Upper lobe of left lung (tissue), 6 donors: ENCODE measurements at regions not wholly inside any gene's neighbourhood (a gene's known extent, or its start where the extent isn't known, plus 50 kb on each side); places are given as distances from the start of the nearest gene placed in this dataset.

Experiments
- ATAC-seq, 2 donors: fragments of 200-7000 bp; cut with Tn5 transposase; one replicate each; pipeline ENCODE4 v1.9.1; 2022; ENCODE audit warnings: mild to moderate bottlenecking in 2 of 2, moderate library complexity in 2 of 2; ENCODE audit not compliant: low FRiP score in 2 of 2
- DNase-seq, 2 donors: peaks; one replicate each; pipeline ENCODE4 v3.0.0-alpha.2; 2019 to 2020
- H3K27ac ChIP-seq, 4 donors: fragments of 200-600 bp; sonication (generic); one replicate each; pipeline ENCODE4 v1.5.1; 2016 to 2019
- H3K27me3 ChIP-seq, 4 donors: fragments of 200-600 bp; sonication (generic); one replicate each; pipeline ENCODE4 v1.5.1; 2017 to 2019
- H3K36me3 ChIP-seq, 4 donors: fragments of 200-600 bp; sonication (generic); one replicate each; pipeline ENCODE4 v1.5.1; 2016 to 2019
- H3K4me1 ChIP-seq, 4 donors: fragments of 200-600 bp; sonication (generic); one replicate each; pipeline ENCODE4 v1.5.1; 2018 to 2019
- H3K4me3 ChIP-seq, 4 donors: fragments of 200-600 bp; sonication (generic); one replicate each; pipeline ENCODE4 v1.5.1; 2017 to 2019; ENCODE audit warnings: mild to moderate bottlenecking in 2 of 4, moderate library complexity in 1 of 4
- H3K9me3 ChIP-seq, 4 donors: fragments of 200-600 bp; sonication (generic); one replicate each; pipeline ENCODE4 v1.5.1; 2018 to 2019
- EP300 ChIP-seq, 4 donors: sonication (generic); formaldehyde crosslinking; IDR thresholded peaks; one replicate each; pipeline ENCODE4 v1.5.1; 2017; ENCODE audit warnings: antibody characterized with exemption in 4 of 4, control low read depth in 2 of 4
- POLR2A ChIP-seq, 4 donors: fragments of 450-650 bp; IDR thresholded peaks; one replicate each; pipeline ENCODE4 v1.5.1; 2016 to 2017; ENCODE audit warnings: antibody characterized with exemption in 4 of 4, mild to moderate bottlenecking in 2 of 4
- POLR2AphosphoS5 ChIP-seq, 2 donors: sonication (generic); formaldehyde crosslinking; IDR thresholded peaks; one replicate each; pipeline ENCODE4 v1.5.1; 2017; ENCODE audit warnings: antibody characterized with exemption in 2 of 2
- WGBS, 2 donors: methylation state at CpG; one replicate each; pipeline ENCODE4 v1.1.5; 2017 to 2018; 5-methylcytosine and 5-hydroxymethylcytosine counted together
- TF ChIP-seq, protein P1 (sequence below), 6 experiments: fragments of 450-650 bp in 4 of 6; fragments of 200-600 bp in 2 of 6; sonication (generic) in 2 of 6; IDR thresholded peaks; one replicate each; pipeline ENCODE4 v1.5.1; 2016 to 2019; ENCODE audit warnings: antibody characterized with exemption in 6 of 6
- donor health status: DM: no; HTN: no; CAD: no; lungs with moderate emphysema.
- donor health status: DM: no; HTN: yes; CAD: no; lungs with severe emphysema.

DNA sequence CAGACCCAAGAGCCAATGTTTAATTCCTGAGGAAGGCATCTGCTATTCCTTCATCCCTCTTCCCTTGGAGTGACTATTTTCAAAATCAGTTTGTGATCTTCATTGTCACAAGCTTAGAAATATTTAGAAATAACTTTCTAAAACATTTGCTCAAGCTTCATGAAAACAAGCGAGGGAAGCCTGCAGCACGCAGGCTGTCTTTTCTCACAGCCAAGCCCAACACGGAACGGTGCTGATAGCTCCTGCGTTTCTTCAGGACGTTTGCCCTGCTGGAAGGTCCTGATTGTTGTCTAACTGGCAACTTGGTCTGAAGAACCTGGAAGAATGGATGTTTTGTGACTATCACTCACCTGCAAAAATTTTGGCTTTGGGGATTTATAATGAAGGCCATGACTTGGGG, 152.5 kb downstream of the FGF9 start:
- Histone ChIP-seq H3K4me1 (no peaks in the 10 kb centered on the region), H3K27me3 (no peaks in the 10 kb centered on the region), H3K27ac (no peak overlapping the region), H3K36me3 (no peaks in the 10 kb centered on the region), H3K9me3 (no peaks in the 10 kb centered on the region), H3K4me3 (no peak overlapping the region)
- ATAC-seq (no peak), DNase-seq (no peak)
- TF ChIP-seq EP300 (IDR thresholded peaks at IDR 0.05) (no peak), POLR2AphosphoS5 (IDR thresholded peaks at IDR 0.05) (no peak)
- 88 to 91% methylated on average over 6 of the region's 6 CpGs for WGBS, 2 donors

DNA sequence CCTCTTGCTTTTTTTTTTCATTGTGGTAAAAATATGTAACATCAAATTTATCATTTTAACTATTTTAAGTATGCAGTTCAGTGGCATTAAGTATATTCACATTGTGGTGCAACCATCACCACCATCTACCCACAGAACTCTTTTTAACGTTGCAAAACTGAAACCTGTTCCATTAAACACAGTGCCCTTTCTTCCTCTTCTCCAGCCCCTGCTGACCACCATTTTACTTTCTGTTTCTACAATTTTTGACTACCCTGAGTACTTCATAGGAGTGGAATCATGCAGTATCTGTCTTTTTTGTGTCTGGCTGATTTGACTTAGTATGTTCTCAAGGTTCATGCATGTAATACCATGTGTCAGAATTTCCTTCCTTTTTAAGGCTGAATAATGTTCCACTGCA, 153.1 kb downstream of the FGF9 start:
- DNase-seq: no peak

DNA sequence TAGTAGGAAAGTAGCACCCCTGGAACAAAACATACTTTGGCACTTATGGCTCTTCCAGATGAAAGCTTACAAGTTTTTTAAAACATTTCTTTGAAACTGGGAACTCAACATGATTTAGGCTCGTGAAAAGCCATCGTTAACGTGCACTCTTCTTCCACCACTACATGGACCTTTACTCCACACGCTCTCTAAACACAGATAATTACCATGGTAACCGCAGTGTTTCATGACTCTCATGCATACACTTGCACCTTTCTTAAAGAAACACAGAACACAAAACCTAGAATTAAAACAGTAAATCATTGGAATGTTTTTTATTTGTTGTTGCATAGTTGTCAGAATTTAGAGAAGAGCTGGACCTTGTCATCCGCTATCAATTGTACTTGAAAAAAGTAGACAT, 154.3 kb downstream of the FGF9 start:
- DNase-seq: no peak
- Histone ChIP-seq H3K27ac (no peak overlapping the region), H3K27me3 (no peaks in the 10 kb centered on the region), H3K4me1 (no peaks in the 10 kb centered on the region), H3K9me3 (no peaks in the 10 kb centered on the region), H3K4me3 (no peak overlapping the region), H3K36me3 (no peaks in the 10 kb centered on the region)
- no peak for ATAC-seq
- WGBS, 2 donors: 35 to 42% methylated on average over 6 of the region's 6 CpGs
- TF ChIP-seq, protein P1, sequence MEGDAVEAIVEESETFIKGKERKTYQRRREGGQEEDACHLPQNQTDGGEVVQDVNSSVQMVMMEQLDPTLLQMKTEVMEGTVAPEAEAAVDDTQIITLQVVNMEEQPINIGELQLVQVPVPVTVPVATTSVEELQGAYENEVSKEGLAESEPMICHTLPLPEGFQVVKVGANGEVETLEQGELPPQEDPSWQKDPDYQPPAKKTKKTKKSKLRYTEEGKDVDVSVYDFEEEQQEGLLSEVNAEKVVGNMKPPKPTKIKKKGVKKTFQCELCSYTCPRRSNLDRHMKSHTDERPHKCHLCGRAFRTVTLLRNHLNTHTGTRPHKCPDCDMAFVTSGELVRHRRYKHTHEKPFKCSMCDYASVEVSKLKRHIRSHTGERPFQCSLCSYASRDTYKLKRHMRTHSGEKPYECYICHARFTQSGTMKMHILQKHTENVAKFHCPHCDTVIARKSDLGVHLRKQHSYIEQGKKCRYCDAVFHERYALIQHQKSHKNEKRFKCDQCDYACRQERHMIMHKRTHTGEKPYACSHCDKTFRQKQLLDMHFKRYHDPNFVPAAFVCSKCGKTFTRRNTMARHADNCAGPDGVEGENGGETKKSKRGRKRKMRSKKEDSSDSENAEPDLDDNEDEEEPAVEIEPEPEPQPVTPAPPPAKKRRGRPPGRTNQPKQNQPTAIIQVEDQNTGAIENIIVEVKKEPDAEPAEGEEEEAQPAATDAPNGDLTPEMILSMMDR (IDR thresholded peaks at IDR 0.05): no peak
- no peak for TF ChIP-seq POLR2AphosphoS5 (IDR thresholded peaks at IDR 0.05)
- no peak for TF ChIP-seq EP300 (IDR thresholded peaks at IDR 0.05)
- TF ChIP-seq POLR2A (IDR thresholded peaks at IDR 0.05): no peak

More for the DNA sequence above, 153.1 kb downstream of the FGF9 start:
- H3K27ac ChIP-seq: no peak overlapping the region
- WGBS, 2 donors: 59 to 69% methylated on average over 1 of the region's 1 CpG
- H3K4me1 ChIP-seq: no peaks in the 10 kb centered on the region
- no peaks in the 10 kb centered on the region for H3K27me3 ChIP-seq
- TF ChIP-seq POLR2AphosphoS5 (IDR thresholded peaks at IDR 0.05): no peak
- TF ChIP-seq POLR2A (IDR thresholded peaks at IDR 0.05): no peak
- no peak for TF ChIP-seq EP300 (IDR thresholded peaks at IDR 0.05)
- TF ChIP-seq, protein P1 (IDR thresholded peaks at IDR 0.05): no peak
- H3K4me3 ChIP-seq: no peak overlapping the region
- no peak for ATAC-seq
- H3K36me3 ChIP-seq: no peaks in the 10 kb centered on the region
- no peaks in the 10 kb centered on the region for H3K9me3 ChIP-seq

DNA sequence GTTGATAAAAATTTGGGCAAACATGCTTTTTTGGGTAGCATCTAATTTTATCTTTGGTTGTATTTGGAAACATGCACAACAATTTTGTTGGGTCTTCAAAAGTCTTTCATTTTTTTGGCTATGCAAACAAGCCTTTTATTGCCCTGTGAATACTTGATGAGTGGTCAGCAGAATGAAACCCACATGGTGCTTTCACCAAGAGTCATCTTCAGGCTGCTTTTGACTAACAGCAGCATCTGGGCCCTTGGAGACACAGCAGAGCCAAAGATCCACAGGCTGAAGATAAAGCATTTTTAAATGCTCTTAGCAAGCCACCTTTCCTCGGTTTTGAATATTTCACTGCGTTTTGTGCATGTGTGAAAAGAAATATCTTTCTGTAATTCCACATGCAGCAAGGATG, 154.9 kb downstream of the FGF9 start:
- Histone ChIP-seq H3K27ac (no peak overlapping the region), H3K9me3 (no peaks in the 10 kb centered on the region), H3K4me1 (no peaks in the 10 kb centered on the region), H3K27me3 (no peaks in the 10 kb centered on the region), H3K4me3 (no peak overlapping the region), H3K36me3 (no peaks in the 10 kb centered on the region)
- ATAC-seq (no peak), DNase-seq (no peak)
- 63 to 66% methylated on average over 2 of the region's 2 CpGs for WGBS, 2 donors
- no peak for TF ChIP-seq EP300 (IDR thresholded peaks at IDR 0.05)
- no peak for TF ChIP-seq POLR2A (IDR thresholded peaks at IDR 0.05)
- TF ChIP-seq POLR2AphosphoS5 (IDR thresholded peaks at IDR 0.05): no peak
- TF ChIP-seq, protein P1 (IDR thresholded peaks at IDR 0.05): no peak

DNA sequence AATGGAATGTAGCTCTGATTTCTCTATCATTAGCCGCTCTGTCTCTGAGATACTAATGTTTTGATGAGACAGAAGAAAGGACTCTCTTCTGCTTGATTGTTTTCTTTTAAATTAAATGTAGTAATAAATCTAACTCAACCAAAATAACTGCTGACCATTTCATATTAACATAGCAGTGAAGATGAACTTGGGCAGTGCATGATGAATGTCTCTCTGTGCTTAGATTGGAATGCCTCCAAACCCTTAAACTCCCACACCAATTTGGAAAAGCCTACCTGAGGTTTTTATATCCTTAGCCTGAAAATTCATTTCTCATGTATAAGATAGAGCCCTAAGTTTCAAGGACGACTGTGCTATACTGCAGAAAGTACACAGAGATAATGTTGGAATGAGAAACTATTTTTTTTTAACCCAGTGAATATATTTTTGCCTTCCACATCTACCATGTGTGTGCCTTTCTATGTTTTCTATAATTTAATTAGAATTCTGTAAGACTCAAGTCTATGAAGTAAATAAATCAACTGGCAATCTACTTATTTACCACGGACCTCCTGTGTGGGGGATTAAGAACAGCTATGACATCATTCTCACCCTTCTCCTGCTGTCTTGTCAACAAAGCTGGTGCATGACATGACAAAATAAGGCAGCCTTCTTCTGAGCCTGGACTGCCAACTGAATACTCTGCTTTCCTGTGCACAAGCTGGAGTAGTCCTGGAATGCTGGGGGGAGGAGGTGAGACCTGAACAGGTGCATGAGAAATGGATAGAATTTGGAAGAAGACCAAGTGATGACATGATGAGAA, 155.5 kb downstream of the FGF9 start:
- Histone ChIP-seq H3K9me3 (no peaks in the 10 kb centered on the region), H3K36me3 (no peaks in the 10 kb centered on the region), H3K4me3 (no peak overlapping the region), H3K4me1 (no peaks in the 10 kb centered on the region), H3K27me3 (no peaks in the 10 kb centered on the region), H3K27ac (no peak overlapping the region)
- ATAC-seq: no peak
- WGBS, 2 donors: 57 to 59% methylated on average over 3 of the region's 3 CpGs
- no peak for DNase-seq
- no peak for TF ChIP-seq EP300 (IDR thresholded peaks at IDR 0.05)
- no peak for TF ChIP-seq POLR2A (IDR thresholded peaks at IDR 0.05)
- TF ChIP-seq POLR2AphosphoS5 (IDR thresholded peaks at IDR 0.05): no peak
- TF ChIP-seq, protein P1 (IDR thresholded peaks at IDR 0.05): no peak
